Motor neuron (in vitro differentiated cells): ENCODE measurements at regions not wholly inside any gene's neighbourhood (a gene's known extent, or its start where the extent isn't known, plus 50 kb on each side); places are given as distances from the start of the nearest gene placed in this dataset.

Experiments used
- ATAC-seq, 8 experiments: fragments of 200-7000 bp; cut with Tn5 transposase; replicated peaks in 6 of 8; 2 replicates each; pipeline ENCODE4 v1.8.0; 2021; ENCODE audit warnings: mild to moderate bottlenecking in 8 of 8, moderate library complexity in 8 of 8
- H3K27ac ChIP-seq, 2 donors: fragments of 250-450 bp; sonication (Bioruptor Pico); 2 replicates each; pipeline ENCODE4 v1.9.0; 2021; ENCODE audit warnings: antibody characterized with exemption in 2 of 2, mild to moderate bottlenecking in 2 of 2, moderate library complexity in 1 of 2
- H3K4me1 ChIP-seq, 2 donors: fragments of 250-450 bp; sonication (Bioruptor Pico); replicated peaks in 1 of 2; 2 replicates each; pipeline ENCODE4 v1.6.1; 2021; ENCODE audit warnings: antibody characterized with exemption in 2 of 2, mild to moderate bottlenecking in 2 of 2, moderate library complexity in 1 of 2
- H3K4me3 ChIP-seq, 5 donors: fragments of 250-450 bp; sonication (Bioruptor Pico); 2 replicates each; pipeline ENCODE4 v1.9.0; 2021; ENCODE audit warnings: antibody characterized with exemption in 5 of 5, mild to moderate bottlenecking in 5 of 5, moderate library complexity in 4 of 5
- WGBS, 10 experiments: fragments of 450-650 bp; shearing (Covaris generic); methylation state at CpG; one replicate each; pipeline ENCODE4 v1.0.0; 2022; 5-methylcytosine and 5-hydroxymethylcytosine counted together
- in situ Hi-C, 9 experiments: fragments of 400-800 bp; cut with MboI; loops; one replicate each; pipeline ENCODE4 v1.15.0; 2021; ENCODE audit warnings: low sequenced_read_pairs in 9 of 9, low pct_unique_long_range_greater_than_20kb in 2 of 9; ENCODE audit not compliant: unreplicated experiment in 9 of 9

DNA sequence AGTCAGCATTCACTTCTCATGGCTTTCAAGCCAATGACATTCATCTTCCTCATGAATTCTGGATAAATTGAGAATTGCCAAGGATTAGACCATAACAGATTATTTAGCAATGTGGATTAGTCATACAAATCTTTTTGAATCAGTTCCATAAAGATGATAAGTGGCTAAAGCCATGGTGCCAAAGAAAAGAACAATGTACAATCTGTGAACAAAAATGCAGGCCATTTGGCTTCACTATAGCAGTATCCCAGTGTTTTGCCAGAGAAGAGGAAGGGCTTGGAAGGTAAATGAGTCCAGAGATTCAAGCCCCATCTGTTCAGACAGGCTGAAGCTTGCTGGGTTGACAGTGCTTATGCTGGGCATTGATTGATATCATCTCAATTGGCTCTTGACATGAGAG, 376.4 kb upstream of the LRRC7 start:
- peak in 5 of 8 experiments; percentile 65 to 100 (median 93) for ATAC-seq
- in situ Hi-C loops, result no loop called here
- H3K27ac ChIP-seq, result peak overlapping the region in 1 of 2 donors; percentile 6
- H3K4me1 ChIP-seq, result peaks cover 3 to 8% of the 10 kb centered on the region in 2 donors
- H3K4me3 ChIP-seq, result no peak overlapping the region

DNA sequence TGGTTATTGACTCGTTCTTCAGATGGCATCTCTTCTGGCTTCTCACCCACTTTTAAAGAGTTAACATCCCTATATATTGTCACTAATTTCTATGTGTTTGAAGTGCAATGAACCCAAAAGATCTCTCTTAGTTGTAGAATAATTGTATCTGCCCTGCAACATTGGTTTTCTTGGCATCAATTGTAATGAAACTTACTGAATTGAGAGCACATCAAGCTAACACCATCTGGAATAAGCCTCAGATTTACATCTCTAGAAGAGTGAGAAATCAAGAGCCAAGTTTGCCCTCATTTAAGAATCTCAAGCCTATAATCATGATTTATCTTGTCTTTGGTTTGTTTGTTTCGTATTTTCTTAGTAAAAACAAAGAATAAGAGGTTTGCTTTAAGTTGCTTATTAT, 372.6 kb upstream of the LRRC7 start:
- in situ Hi-C loops, result no loop called here
- no peak overlapping the region for H3K4me3 ChIP-seq
- WGBS, 10 experiments, result 0 to 63% (median 52%) methylated on average over 1 to 2 of the region's 2 CpGs; no CpG with 5 or more reads in 1 of the 10 experiments
- no peak for ATAC-seq
- no peak overlapping the region for H3K27ac ChIP-seq
- peaks cover 3 to 8% of the 10 kb centered on the region in 2 donors for H3K4me1 ChIP-seq

DNA sequence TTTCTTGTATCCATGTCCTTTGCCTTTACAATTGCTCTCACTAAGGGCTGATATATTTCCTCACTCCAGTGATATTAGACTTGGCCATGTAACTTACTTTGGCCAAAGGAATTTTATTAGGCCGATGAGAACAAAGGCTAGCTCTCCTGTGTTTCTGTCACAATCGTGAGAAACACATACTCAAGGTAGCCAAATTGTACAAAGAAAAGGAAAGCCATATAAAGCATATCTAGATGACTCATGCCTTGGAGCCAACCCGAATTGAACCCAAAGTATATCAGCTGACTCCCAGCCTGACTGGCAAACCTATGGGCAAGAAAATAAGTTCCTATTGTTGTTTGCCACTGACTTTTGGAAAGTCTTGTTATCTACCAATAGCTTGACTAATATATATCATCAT, 371.7 kb upstream of the LRRC7 start:
- no peak for ATAC-seq
- WGBS, 10 experiments, result 18 to 89% (median 65%) methylated on average over 2 to 3 of the region's 3 CpGs; no CpG with 5 or more reads in 1 of the 10 experiments
- Histone ChIP-seq H3K4me3 (no peak overlapping the region), H3K4me1 (peaks cover 0 to 3% of the 10 kb centered on the region in 2 donors), H3K27ac (no peak overlapping the region)
- in situ Hi-C loops, result no loop called here

DNA sequence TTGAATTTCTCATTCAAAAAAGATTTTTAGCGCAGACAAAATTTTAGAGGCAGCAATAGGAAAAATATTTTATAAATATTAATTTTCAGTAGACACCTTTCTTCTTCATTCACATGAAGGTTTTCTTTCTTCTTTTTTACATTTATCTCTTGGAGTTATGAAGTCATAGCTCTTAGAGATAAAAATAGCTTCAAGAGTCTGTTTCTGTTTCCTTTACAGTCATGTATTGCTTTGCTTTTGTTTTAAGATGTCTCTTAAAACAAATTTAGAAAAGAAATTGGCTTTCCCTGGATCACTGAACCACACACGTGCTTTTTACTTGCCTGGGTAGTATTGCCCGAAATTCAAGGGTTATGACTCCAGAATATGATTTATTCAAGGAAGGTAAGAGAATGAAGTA, 369.9 kb upstream of the LRRC7 start:
- no peak for ATAC-seq
- H3K4me1 ChIP-seq, result no peaks in the 10 kb centered on the region
- H3K4me3 ChIP-seq, result no peak overlapping the region
- H3K27ac ChIP-seq, result no peak overlapping the region
- WGBS, 10 experiments, result 5 to 96% (median 84%) methylated on average over 1 to 3 of the region's 3 CpGs
- in situ Hi-C loops, result no loop called here

DNA sequence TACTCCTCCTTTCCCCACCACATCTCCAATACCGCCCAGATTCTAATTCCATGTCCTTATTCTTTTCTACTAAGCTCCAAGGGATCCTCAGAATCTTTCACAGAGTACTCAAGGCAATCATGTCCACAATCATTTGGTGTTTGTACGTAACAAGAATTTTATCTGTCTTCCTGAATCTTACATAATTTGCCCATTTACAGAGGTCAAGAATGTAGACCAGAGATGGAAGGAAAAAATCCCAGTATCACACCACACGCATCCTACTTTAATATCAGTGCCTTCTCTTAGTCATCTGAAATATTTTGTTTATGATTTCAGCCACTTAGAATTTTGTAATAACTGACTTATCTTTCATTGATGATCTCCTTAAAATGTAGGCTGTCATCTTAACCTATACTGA, 366.0 kb upstream of the LRRC7 start:
- in situ Hi-C loops, result no loop called here
- Histone ChIP-seq H3K4me1 (no peaks in the 10 kb centered on the region), H3K4me3 (no peak overlapping the region), H3K27ac (no peak overlapping the region)
- ATAC-seq, result no peak
- 0 to 96% (median 85%) methylated on average over 1 to 3 of the region's 3 CpGs for WGBS, 10 experiments

DNA sequence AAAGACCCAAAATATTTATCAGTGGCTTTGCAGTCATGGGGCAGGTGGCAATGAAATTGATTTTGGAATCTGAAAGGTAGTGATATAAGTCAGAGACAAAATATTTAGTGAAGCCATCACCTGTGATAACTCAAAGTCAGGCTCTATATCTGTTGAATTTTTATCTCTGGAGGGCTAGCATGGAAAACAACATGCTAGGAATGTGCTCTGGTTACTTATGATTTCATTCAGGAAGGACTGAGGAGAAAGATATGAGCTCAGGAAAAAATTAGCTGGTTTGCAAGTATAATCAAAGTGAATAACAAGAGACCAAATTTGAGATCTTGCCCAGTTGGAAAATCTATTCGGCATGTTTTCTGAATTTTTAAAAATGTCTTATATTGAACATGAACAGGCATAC, 364.6 kb upstream of the LRRC7 start:
- 0 to 100% (median 67%) methylated on average over 1 of the region's 1 CpG; no CpG with 5 or more reads in 3 of the 10 experiments for WGBS, 10 experiments
- no peak overlapping the region for H3K4me3 ChIP-seq
- ATAC-seq, result no peak
- H3K4me1 ChIP-seq, result peaks cover 0 to 11% of the 10 kb centered on the region in 2 donors
- no peak overlapping the region for H3K27ac ChIP-seq
- in situ Hi-C loops, result no loop called here

DNA sequence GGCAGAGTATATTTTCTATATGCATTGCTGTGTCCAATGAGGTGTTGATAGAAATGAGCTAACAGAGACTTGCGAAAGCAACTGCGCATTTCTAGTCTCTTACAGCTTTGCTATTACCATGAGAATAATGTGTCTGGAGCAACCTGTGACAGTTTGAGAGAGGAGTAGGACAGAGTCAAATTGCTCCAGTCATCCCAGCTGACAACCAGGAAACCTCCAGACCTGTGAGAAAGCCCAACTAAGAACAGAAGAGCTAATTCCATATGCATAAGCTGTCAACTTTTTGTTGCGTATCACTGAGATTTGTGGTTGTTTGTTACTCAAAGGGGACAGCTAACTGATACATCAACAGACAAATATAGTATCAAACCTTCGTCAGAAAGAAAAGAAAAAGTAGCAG, 354.1 kb upstream of the LRRC7 start:
- ATAC-seq, result no peak
- in situ Hi-C loops, result no loop called here
- Histone ChIP-seq H3K4me3 (no peak overlapping the region), H3K27ac (no peak overlapping the region), H3K4me1 (no peaks in the 10 kb centered on the region)
- 50 to 100% (median 72%) methylated on average over 2 to 4 of the region's 4 CpGs; no CpG with 5 or more reads in 1 of the 10 experiments for WGBS, 10 experiments

DNA sequence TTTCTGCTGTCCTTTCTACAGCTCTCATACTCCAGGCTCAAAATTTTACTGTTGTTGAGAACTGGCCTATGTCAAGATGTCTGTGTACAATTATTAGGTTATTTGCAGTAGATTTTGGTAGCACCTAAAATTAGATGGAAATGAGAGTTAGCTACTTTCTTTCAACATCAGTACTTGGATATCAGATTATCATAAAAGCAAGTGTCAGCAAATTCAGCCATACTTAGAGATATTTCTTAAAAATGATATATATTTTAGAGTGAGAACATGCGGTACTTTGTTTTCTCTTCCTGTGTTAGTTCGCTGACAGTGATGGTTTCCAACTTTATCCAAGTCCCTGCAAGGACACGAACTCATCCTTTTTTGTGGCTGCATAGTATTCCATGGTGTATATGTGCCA, 351.8 kb upstream of the LRRC7 start:
- in situ Hi-C loops, result no loop called here
- no peak for ATAC-seq
- no peak overlapping the region for H3K27ac ChIP-seq
- no peak overlapping the region for H3K4me3 ChIP-seq
- H3K4me1 ChIP-seq, result no peaks in the 10 kb centered on the region
- WGBS, 10 experiments, result 7 to 100% (median 76%) methylated on average over 1 to 3 of the region's 3 CpGs; no CpG with 5 or more reads in 2 of the 10 experiments

DNA sequence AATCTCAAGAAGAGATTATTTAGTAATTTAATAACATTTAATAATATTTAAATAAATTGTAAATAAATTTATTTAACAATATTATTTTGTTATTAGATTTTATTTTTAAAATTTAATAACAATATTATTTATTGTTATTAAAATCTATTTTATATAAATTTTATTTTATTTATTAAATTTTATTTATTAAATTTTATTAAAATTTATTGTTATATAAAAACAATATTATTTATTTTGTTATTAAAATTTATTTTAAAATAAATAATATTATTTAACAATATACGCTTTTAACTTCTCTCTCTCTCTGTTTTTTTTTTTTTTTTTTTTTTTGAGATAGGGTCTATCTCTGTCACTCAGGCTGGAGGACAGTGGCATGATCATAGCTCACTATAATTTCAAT, 347.1 kb upstream of the LRRC7 start:
- Histone ChIP-seq H3K4me1 (no peaks in the 10 kb centered on the region), H3K27ac (no peak overlapping the region), H3K4me3 (no peak overlapping the region)
- WGBS, 10 experiments, result 0 to 97% (median 89%) methylated on average over 1 of the region's 1 CpG
- no peak for ATAC-seq
- in situ Hi-C loops, result no loop called here

DNA sequence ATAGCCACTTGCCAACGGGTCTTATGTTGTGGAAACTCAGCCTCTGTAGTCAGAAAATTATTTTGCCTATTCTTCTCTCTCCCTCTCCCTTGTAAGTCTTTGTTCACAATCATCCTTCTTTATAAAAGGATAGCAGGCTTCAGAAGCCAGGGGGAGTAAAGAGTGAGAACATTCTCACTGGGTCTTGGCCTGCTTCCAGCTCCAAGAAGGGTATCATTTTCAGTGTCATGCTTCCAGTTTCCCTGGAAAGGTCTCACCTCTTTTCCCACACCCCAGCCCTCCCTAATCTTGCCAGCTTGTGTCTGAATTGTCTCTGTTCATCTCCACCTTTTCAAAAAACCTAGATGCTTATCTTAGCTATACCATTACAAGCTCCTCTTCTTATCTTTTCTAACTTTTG, 346.2 kb upstream of the LRRC7 start:
- Histone ChIP-seq H3K4me3 (no peak overlapping the region), H3K27ac (no peak overlapping the region), H3K4me1 (no peaks in the 10 kb centered on the region)
- WGBS, 10 experiments, result 0 to 69% (median 14%) methylated on average over 1 of the region's 1 CpG; no CpG with 5 or more reads in 4 of the 10 experiments
- ATAC-seq, result peak in 3 of 8 experiments; percentile 24 to 54 (median 29)
- in situ Hi-C loops, result no loop called here

DNA sequence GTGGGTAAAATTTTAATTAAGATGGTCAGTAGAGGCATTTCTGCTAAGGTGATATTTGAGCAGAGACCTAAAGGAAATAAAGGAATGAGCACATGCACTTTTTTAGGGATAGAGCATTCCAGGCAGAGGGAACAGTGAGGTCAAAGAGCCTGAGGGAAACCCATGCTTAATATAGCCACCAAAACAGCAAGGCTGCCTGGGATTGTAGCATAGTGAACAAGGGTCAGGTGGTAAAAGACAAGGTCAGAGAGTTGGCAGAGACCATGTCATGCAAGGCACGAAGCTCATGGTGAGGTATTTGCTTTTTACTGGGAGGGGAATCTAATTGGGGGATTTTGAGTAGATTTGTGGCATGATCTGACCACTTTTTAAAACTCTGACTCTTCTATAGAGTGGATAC, 344.6 kb upstream of the LRRC7 start:
- 0 to 69% (median 44%) methylated on average over 1 of the region's 1 CpG; no CpG with 5 or more reads in 6 of the 10 experiments for WGBS, 10 experiments
- H3K4me1 ChIP-seq, result no peaks in the 10 kb centered on the region
- ATAC-seq, result no peak
- no peak overlapping the region for H3K27ac ChIP-seq
- in situ Hi-C loops, result no loop called here
- H3K4me3 ChIP-seq, result no peak overlapping the region

DNA sequence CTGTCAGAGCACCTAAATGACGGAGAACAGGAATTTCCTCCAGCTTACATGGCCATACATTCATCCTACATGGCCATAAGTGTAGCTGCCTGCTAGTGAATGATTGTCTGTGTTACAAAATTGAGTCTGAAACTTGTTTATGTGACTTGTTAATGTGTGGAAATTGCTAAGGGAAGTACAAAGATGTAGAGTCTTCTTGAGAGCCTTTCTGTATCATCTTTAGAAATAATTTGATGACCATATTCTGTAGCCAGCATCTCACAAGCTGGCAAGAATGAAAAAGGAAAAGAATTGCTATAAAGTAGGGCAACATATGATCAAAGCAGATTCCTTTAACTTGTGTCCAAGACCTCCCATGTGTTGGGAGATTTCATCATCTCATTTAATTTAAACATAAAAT, 339.2 kb upstream of the LRRC7 start:
- ATAC-seq, result no peak
- WGBS, 10 experiments, result 0 to 13% (median 0%) methylated on average over 1 of the region's 1 CpG; no CpG with 5 or more reads in 4 of the 10 experiments
- no peak overlapping the region for H3K4me3 ChIP-seq
- no peak overlapping the region for H3K27ac ChIP-seq
- no peaks in the 10 kb centered on the region for H3K4me1 ChIP-seq
- in situ Hi-C loops, result no loop called here

DNA sequence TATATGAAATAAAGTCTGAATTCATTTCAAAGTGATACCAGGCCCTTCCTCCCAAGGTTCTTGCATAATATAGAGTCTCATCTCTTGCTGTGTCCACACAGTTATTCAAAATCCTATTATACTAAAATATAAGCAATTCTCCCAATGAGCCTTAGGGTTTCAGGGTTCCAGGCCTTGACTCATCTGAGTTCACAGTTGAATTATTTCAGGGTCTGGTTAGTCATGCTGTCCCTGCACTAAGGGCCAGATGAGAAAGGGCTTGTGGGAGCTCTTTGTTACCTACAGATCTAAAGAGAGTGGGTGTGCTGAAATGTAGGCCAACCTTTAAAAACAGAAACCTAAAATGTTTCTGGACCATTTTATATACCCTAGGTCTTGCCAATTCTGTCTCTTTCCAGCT, 337.5 kb upstream of the LRRC7 start:
- ATAC-seq, result peak in 1 of 8 experiments; percentile 34
- H3K27ac ChIP-seq, result no peak overlapping the region
- H3K4me1 ChIP-seq, result no peaks in the 10 kb centered on the region
- in situ Hi-C loops, result no loop called here
- no peak overlapping the region for H3K4me3 ChIP-seq

DNA sequence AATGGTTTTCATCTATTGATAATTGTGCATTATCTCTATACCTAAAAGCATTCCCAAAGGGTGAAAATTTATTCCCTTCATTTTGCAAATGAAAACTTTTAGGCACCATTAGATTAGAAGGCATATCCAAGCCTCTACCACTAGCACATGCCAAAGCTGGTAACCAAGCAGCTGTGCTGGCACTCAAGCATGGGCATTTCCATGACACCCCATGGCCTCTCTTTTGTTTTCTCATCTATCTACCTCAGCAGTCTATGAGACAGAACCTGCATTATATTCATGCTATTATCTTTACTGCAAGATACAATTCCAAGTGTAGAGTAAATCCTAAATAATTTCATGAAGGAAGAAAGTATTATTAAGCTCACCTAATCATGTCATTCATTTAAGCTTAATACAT, 334.3 kb upstream of the LRRC7 start:
- no peak overlapping the region for H3K4me3 ChIP-seq
- peak in 2 of 8 experiments; percentile 34 to 98 for ATAC-seq
- in situ Hi-C loops, result no loop called here
- no peak overlapping the region for H3K27ac ChIP-seq
- no peaks in the 10 kb centered on the region for H3K4me1 ChIP-seq

DNA sequence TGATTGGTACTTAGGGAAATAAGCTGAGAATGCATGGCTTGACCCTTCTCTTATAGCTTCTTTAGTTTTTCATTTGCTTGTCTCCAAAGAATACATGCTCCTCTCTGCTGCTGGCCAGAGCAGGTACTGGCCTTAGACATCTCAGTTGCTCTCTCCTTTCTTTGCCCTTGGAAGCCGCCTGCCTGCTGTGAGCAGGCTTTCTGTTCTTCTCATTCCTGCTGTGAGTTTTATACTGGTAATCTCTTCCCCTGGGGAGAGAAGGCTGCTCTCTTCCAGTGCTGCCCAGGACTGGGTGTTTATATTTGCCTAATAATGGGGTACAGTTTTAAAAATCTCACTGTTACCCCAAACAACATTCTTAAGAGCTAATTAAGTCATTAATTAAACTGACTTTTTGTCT, 323.5 kb upstream of the LRRC7 start:
- H3K4me3 ChIP-seq, result no peak overlapping the region
- peaks cover 0 to 11% of the 10 kb centered on the region in 2 donors for H3K4me1 ChIP-seq
- H3K27ac ChIP-seq, result no peak overlapping the region
- 14 to 83% (median 57%) methylated on average over 1 of the region's 1 CpG; no CpG with 5 or more reads in 5 of the 10 experiments for WGBS, 10 experiments
- ATAC-seq, result no peak
- in situ Hi-C loops, result no loop called here
